Activated CD4-positive, alpha-beta T cell treated with anti-CD3 and anti-CD28 coated beads, Interleukin-2, amount 10 ng/mL, durations not matched to agents 24 days and 14 days (primary cell): ENCODE measurements at regions not wholly inside any gene's neighbourhood (a gene's known extent, or its start where the extent isn't known, plus 50 kb on each side); places are given as distances from the start of the nearest gene placed in this dataset.

ENCODE experiments used
- DNase-seq: peaks from one replicate; pipeline ENCODE4 v3.0.0; 2022
- H3K27ac Mint-ChIP-seq: one replicate; pipeline ENCODE4 v1.8.0; 2022; ENCODE audit warnings: mild to moderate bottlenecking, mixed read lengths
- H3K27me3 Mint-ChIP-seq: one replicate; pipeline ENCODE4 v1.8.0; 2022; ENCODE audit warnings: mixed read lengths
- H3K36me3 Mint-ChIP-seq: one replicate; pipeline ENCODE4 v1.8.0; 2022; ENCODE audit warnings: low read depth, mild to moderate bottlenecking, mixed read lengths
- H3K4me1 Mint-ChIP-seq: one replicate; pipeline ENCODE4 v1.8.0; 2021; ENCODE audit warnings: mixed read lengths
- H3K4me3 Mint-ChIP-seq: one replicate; pipeline ENCODE4 v1.8.0; 2022; ENCODE audit warnings: mild to moderate bottlenecking, moderate library complexity, mixed read lengths
- H3K9me3 Mint-ChIP-seq: one replicate; pipeline ENCODE4 v1.8.0; 2021; ENCODE audit warnings: mixed read lengths
- intact Hi-C: fragments of 100-400 bp; cut with micrococcal nuclease; formaldehyde crosslinking; loops from one replicate; pipeline ENCODE4 v1.15.1; 2023

- Mint-ChIP-seq H3K9me3 (no peaks in the 10 kb centered on the region), H3K27me3 (no peaks in the 10 kb centered on the region), H3K36me3 (no peaks in the 10 kb centered on the region), H3K27ac (no peak overlapping the region), H3K4me3 (no peak overlapping the region), H3K4me1 (no peaks in the 10 kb centered on the region)
- intact Hi-C loops, result no loop called here
- no peak for DNase-seq
Observed at GRCh38 chr11:41851743-41852142, 392.3 kb upstream of the LRRC4C start.

DNA sequence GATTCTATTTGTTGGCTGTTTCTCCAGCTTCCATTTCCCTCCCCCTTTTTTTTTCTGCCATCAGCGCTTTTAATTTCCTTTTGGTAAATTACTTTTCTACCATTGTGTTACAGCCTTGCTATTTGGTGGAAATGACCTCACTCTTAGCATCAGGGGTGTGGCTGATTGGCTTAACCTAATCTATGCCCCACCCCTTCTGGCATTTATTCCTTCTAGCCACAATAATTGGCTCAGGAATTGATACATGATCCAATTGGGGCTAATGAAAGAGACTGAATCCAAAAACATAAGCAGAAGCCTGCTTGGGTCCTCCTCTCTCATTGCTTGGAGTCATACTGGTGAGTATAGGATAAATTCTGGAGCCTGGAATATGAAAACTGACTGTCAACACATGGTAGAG, 402.4 kb upstream of the LRRC4C start:
- H3K36me3 Mint-ChIP-seq, result no peaks in the 10 kb centered on the region
- intact Hi-C loops, result no loop called here
- no peak overlapping the region for H3K27ac Mint-ChIP-seq
- DNase-seq, result no peak
- peaks cover 7% of the 10 kb centered on the region for H3K9me3 Mint-ChIP-seq
- no peak overlapping the region for H3K4me3 Mint-ChIP-seq
- H3K27me3 Mint-ChIP-seq, result no peaks in the 10 kb centered on the region
- H3K4me1 Mint-ChIP-seq, result no peaks in the 10 kb centered on the region

DNA sequence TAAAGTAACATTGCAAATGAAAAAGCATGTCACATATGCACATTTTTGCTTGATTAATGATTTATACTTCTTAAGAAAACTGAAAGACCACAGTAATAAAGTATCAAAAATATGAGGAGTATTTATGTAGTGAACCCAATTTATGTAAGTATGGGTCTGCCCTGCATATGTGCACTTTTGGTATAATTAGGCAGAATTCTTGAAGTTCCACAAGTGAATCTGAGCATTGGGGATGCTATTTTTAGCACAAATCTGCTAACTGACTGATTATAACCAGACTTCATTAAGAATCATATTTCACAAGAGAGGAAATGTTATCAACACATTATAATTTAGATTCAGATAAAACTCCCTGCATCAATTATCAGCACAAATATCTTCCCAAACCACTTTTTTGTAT, 407.1 kb upstream of the LRRC4C start:
- H3K36me3 Mint-ChIP-seq, result no peaks in the 10 kb centered on the region
- H3K4me3 Mint-ChIP-seq, result no peak overlapping the region
- no peaks in the 10 kb centered on the region for H3K4me1 Mint-ChIP-seq
- H3K9me3 Mint-ChIP-seq, result no peaks in the 10 kb centered on the region
- intact Hi-C loops, result no loop called here
- no peak for DNase-seq
- no peak overlapping the region for H3K27ac Mint-ChIP-seq
- no peaks in the 10 kb centered on the region for H3K27me3 Mint-ChIP-seq

GRCh38 chr11:41868606-41869005, 409.2 kb upstream of the LRRC4C start:
- Mint-ChIP-seq H3K9me3 (peaks cover 3% of the 10 kb centered on the region), H3K4me1 (no peaks in the 10 kb centered on the region), H3K36me3 (no peaks in the 10 kb centered on the region), H3K4me3 (no peak overlapping the region), H3K27me3 (no peaks in the 10 kb centered on the region), H3K27ac (no peak overlapping the region)
- intact Hi-C loops, result no loop called here
- DNase-seq, result no peak

DNA sequence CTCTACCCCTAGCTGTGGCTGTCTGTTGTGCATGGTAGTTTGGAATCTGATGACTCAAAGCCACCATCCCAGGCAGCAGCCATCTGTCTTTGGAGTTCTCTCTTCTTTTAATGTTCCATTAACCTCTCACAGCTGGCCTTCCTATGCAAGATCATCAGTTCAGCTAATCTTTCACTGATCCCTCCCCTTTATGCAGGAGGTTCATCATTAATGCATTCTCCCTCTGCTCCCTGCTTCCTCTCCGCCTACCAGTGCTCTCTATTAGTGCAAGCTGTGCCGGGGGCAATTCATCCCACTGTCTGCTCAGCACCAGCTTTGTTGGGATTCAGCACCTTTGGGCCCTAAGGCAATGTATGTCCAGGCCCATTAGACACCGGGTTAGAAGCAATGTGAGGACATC, 413.0 kb upstream of the LRRC4C start:
- Mint-ChIP-seq H3K27ac (no peak overlapping the region), H3K27me3 (no peaks in the 10 kb centered on the region), H3K9me3 (peaks cover 5% of the 10 kb centered on the region), H3K4me3 (no peak overlapping the region), H3K4me1 (no peaks in the 10 kb centered on the region), H3K36me3 (no peaks in the 10 kb centered on the region)
- no peak for DNase-seq
- intact Hi-C loops, result no loop called here

DNA sequence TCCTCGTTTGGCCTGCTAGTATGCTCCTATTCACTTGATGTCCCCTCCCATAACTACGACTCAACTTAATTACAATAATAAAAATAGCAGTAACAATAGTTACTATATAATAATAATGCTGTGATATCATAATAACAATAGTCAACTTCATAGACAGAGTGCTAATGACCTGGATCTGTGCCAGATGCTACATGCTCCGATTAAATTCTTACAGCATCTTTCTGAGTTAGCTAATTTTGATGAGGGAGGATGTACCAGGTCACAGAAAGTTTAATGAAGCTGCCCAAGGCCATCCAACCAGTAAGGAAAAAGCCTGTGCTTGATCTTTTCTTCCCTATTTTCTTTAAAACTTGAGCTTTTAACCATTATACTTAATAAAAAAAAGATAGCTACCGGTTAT, 413.4 kb upstream of the LRRC4C start:
- Mint-ChIP-seq H3K4me1 (no peaks in the 10 kb centered on the region), H3K4me3 (no peak overlapping the region), H3K36me3 (no peaks in the 10 kb centered on the region), H3K9me3 (peaks cover 5% of the 10 kb centered on the region), H3K27me3 (no peaks in the 10 kb centered on the region), H3K27ac (no peak overlapping the region)
- intact Hi-C loops, result no loop called here
- no peak for DNase-seq

DNA sequence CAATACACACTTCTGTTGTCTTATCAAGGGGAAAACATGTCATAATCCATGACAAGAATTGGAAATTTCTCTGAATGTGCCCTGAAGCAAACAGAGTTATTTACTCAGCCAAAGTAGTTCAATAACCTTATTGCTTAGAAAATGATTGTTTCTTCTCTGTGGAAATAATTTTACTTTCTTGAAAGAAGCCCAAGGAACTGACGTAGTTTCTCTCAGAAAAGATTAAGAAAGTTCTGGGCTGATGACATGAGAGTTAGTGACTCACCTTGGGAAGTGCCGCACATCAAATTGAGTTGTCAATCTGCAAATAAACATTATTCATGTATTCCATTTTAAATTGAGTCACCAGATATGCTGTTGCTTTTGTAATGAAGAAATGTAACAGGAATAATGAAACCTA, 418.6 kb upstream of the LRRC4C start:
- Mint-ChIP-seq H3K4me1 (no peaks in the 10 kb centered on the region), H3K4me3 (no peak overlapping the region), H3K27me3 (no peaks in the 10 kb centered on the region), H3K36me3 (no peaks in the 10 kb centered on the region), H3K9me3 (peaks cover 5% of the 10 kb centered on the region), H3K27ac (no peak overlapping the region)
- no peak for DNase-seq
- intact Hi-C loops, result no loop called here

GRCh38 chr11:41879214-41879613, 419.8 kb upstream of the LRRC4C start:
- Mint-ChIP-seq H3K4me1 (no peaks in the 10 kb centered on the region), H3K36me3 (no peaks in the 10 kb centered on the region), H3K4me3 (no peak overlapping the region), H3K27me3 (no peaks in the 10 kb centered on the region), H3K27ac (no peak overlapping the region), H3K9me3 (no peaks in the 10 kb centered on the region)
- intact Hi-C loops, result no loop called here
- DNase-seq, result no peak

DNA sequence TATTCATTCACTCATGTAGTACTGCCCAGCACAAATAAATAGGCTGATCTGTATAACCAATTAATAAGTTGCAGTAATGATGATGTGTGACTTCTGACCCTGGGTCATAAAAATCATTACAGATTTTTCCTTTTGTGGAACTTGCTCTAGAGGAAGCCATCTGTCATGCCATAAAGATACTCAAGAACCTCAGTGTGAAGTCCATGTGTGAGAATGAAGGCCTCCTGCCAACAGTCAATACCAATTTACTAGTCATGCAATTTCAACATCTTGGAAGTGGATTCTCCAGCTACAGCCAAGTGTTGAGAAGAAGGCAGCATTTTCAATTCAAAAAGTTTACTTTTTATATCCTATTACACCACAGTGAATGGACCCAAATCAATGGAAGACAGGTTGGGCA, 435.6 kb upstream of the LRRC4C start:
- Mint-ChIP-seq H3K9me3 (no peaks in the 10 kb centered on the region), H3K36me3 (no peaks in the 10 kb centered on the region), H3K4me3 (no peak overlapping the region), H3K27me3 (no peaks in the 10 kb centered on the region), H3K4me1 (no peaks in the 10 kb centered on the region), H3K27ac (no peak overlapping the region)
- no peak for DNase-seq
- intact Hi-C loops, result no loop called here

GRCh38 chr11:41897991-41898390, 438.5 kb upstream of the LRRC4C start:
- H3K9me3 Mint-ChIP-seq, result peaks cover 4% of the 10 kb centered on the region
- H3K4me3 Mint-ChIP-seq, result no peak overlapping the region
- H3K4me1 Mint-ChIP-seq, result no peaks in the 10 kb centered on the region
- H3K27ac Mint-ChIP-seq, result no peak overlapping the region
- intact Hi-C loops, result no loop called here
- no peaks in the 10 kb centered on the region for H3K27me3 Mint-ChIP-seq
- DNase-seq, result no peak
- H3K36me3 Mint-ChIP-seq, result no peaks in the 10 kb centered on the region

DNA sequence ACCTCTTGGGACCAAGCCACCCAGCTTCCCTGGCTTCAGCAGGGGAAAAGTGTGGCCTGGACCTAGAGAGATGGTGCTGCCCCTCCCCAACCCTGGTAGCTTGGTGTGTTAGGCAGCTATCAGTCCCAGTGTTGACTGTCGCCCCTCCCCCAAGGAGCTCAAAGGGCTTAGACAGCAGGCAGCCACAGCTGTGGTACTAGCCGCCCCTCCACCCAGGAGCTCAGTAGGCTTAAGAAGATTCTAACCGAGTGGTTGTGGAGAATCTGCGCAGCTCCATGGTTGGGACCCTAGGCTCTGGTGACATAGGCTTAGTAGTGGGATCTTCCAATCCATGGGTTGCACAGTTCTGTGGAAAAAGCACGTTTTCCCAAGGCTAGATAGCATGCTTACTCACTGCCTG, 458.4 kb upstream of the LRRC4C start:
- no peak overlapping the region for H3K4me3 Mint-ChIP-seq
- no peaks in the 10 kb centered on the region for H3K4me1 Mint-ChIP-seq
- H3K9me3 Mint-ChIP-seq, result peaks cover 7% of the 10 kb centered on the region
- H3K27ac Mint-ChIP-seq, result no peak overlapping the region
- no peaks in the 10 kb centered on the region for H3K27me3 Mint-ChIP-seq
- H3K36me3 Mint-ChIP-seq, result no peaks in the 10 kb centered on the region
- no peak for DNase-seq
- intact Hi-C loops, result no loop called here

GRCh38 chr11:41920374-41920773, 460.9 kb upstream of the LRRC4C start:
- no peaks in the 10 kb centered on the region for H3K27me3 Mint-ChIP-seq
- DNase-seq, result no peak
- intact Hi-C loops, result no loop called here
- H3K9me3 Mint-ChIP-seq, result peaks cover 4% of the 10 kb centered on the region
- H3K36me3 Mint-ChIP-seq, result no peaks in the 10 kb centered on the region
- no peak overlapping the region for H3K4me3 Mint-ChIP-seq
- no peak overlapping the region for H3K27ac Mint-ChIP-seq
- H3K4me1 Mint-ChIP-seq, result no peaks in the 10 kb centered on the region

DNA sequence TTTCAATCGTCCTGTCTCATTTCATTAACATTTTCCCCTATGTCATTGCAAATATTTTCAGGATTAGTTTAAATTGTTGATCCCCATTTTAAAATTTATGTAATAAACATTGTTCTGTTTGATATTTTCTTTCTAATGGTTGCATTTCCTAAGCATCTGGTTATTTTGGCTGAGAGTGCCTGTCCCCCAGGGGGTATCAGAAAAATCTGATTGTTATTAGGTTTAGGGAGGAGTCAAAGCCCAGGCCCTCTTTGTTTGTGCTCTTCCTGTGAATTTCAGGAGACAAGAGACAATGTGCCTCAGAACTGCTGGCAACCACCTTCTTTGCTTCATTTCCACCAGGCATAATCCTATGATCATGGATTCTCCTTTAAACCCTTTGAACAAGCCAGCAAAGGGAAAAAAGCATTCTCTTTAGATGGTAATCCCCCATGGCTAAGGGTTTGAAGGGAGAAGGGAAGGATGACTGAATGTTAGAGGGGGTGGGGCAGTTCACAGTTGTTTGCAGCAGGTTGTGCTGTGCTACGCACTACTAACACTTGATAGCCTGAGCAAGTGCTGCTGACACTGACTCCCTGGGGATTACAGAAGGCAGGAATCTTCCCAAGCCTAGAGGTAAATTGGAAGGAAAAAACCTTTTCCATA, 462.4 kb upstream of the LRRC4C start:
- Mint-ChIP-seq H3K4me3 (no peak overlapping the region), H3K27ac (no peak overlapping the region), H3K9me3 (peaks cover 11% of the 10 kb centered on the region), H3K27me3 (no peaks in the 10 kb centered on the region), H3K4me1 (no peaks in the 10 kb centered on the region), H3K36me3 (no peaks in the 10 kb centered on the region)
- intact Hi-C loops, result no loop called here
- no peak for DNase-seq

- no peaks in the 10 kb centered on the region for H3K27me3 Mint-ChIP-seq
- no peak for DNase-seq
- no peaks in the 10 kb centered on the region for H3K4me1 Mint-ChIP-seq
- intact Hi-C loops, result no loop called here
- no peak overlapping the region for H3K27ac Mint-ChIP-seq
- H3K9me3 Mint-ChIP-seq, result peaks cover 11% of the 10 kb centered on the region
- H3K4me3 Mint-ChIP-seq, result no peak overlapping the region
- no peaks in the 10 kb centered on the region for H3K36me3 Mint-ChIP-seq
Observed at GRCh38 chr11:41926339-41926738, 466.9 kb upstream of the LRRC4C start.

DNA sequence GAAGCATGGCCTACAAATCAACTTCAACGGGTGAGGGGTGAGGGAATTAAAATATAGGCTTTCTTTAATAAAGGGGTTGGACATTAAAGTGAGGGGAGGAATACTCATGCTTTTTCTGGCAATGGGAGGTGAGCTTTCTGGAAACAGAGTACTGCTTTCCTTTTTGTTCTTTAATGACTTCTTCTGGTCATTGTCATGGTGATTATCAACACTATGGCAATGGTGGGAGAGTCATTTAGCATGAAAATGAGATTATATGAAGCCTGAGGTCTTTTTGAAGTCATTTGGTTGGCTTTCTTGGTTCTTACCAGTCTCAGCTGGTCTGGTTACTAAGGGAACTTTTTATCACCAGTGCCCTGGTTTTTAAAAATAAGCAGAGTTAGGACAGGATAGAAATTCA, 475.8 kb upstream of the LRRC4C start:
- H3K36me3 Mint-ChIP-seq, result no peaks in the 10 kb centered on the region
- H3K9me3 Mint-ChIP-seq, result peaks cover 9% of the 10 kb centered on the region
- no peaks in the 10 kb centered on the region for H3K4me1 Mint-ChIP-seq
- no peaks in the 10 kb centered on the region for H3K27me3 Mint-ChIP-seq
- H3K4me3 Mint-ChIP-seq, result no peak overlapping the region
- intact Hi-C loops, result no loop called here
- no peak overlapping the region for H3K27ac Mint-ChIP-seq
- no peak for DNase-seq
